SK-N-SH (cell line): ENCODE measurements at regions not wholly inside any gene's neighbourhood (a gene's known extent, or its start where the extent isn't known, plus 50 kb on each side); places are given as distances from the start of the nearest gene placed in this dataset.

Experiments
- CTCF ChIA-PET: fragments of 300-600, 350-600 bp; formaldehyde crosslinking; extraction: SDS; loops from one replicate; lab custom pipeline; 2021; lab: Yijun Ruan, JAX
- POLR2A ChIA-PET: fragments of 350-600 bp; sonication (Branson Sonifier 250); formaldehyde crosslinking; extraction: SDS; loops from one replicate; lab custom pipeline; 2020; ENCODE audit warnings: antibody characterized with exemption, inconsistent platforms; lab: Yijun Ruan, JAX
- DNase-seq: peaks from one replicate; pipeline ENCODE4 v3.0.0; 2012
- H2AFZ ChIP-seq: fragments of 200-600 bp; sonication (generic); 2 replicates; pipeline ENCODE4 v1.8.1; 2016; ENCODE audit warnings: antibody characterized with exemption, mild to moderate bottlenecking, low read depth
- H3F3A ChIP-seq: fragments of 200-600 bp; sonication (generic); replicated peaks from 2 replicates; pipeline ENCODE3; 2016; ENCODE audit warnings: antibody characterized with exemption, mild to moderate bottlenecking; ENCODE audit not compliant: insufficient read depth
- H3K27ac ChIP-seq, 2 experiments: fragments of 200-500 bp in 1 of 2; fragments of 200-600 bp in 1 of 2; sonication (Bioruptor generic) in 1 of 2; sonication (generic), shearing (Covaris generic) in 1 of 2; 2 replicates each; pipeline versions ENCODE4 v1.5.1 to v1.6.1; 2014 to 2016; ENCODE audit warnings: low read depth in 2 of 2, inconsistent platforms in 1 of 2, low read length in 1 of 2, mild to moderate bottlenecking in 1 of 2, mixed read lengths in 1 of 2
- H3K27me3 ChIP-seq: fragments of 200-600 bp; sonication (generic), shearing (Covaris generic); 2 replicates; pipeline ENCODE4 v1.6.1; 2016; ENCODE audit warnings: mixed run types; ENCODE audit not compliant: insufficient read depth
- H3K36me3 ChIP-seq, 2 experiments: fragments of 200-500 bp in 1 of 2; fragments of 200-600 bp in 1 of 2; sonication (Bioruptor generic) in 1 of 2; sonication (generic) in 1 of 2; replicated peaks in 1 of 2; 2 replicates each; pipeline versions ENCODE3 to v1.5.1; 2014 to 2016; ENCODE audit warnings: low read length in 1 of 2, mild to moderate bottlenecking in 1 of 2; ENCODE audit not compliant: insufficient read depth in 2 of 2, control insufficient read depth in 1 of 2
- H3K4me1 ChIP-seq, 2 experiments: fragments of 200-500 bp in 1 of 2; fragments of 200-600 bp in 1 of 2; sonication (Bioruptor generic) in 1 of 2; sonication (generic), shearing (Covaris generic) in 1 of 2; 2 replicates each; pipeline versions ENCODE4 v1.5.1 to v1.6.1; 2014 to 2016; ENCODE audit warnings: low read depth in 1 of 2, low read length in 1 of 2, mixed run types in 1 of 2; ENCODE audit not compliant: insufficient read depth in 2 of 2, control insufficient read depth in 1 of 2
- H3K4me2 ChIP-seq: fragments of 200-600 bp; sonication (generic), shearing (Covaris generic); 2 replicates; pipeline ENCODE4 v1.6.1; 2017; ENCODE audit warnings: mixed run types
- H3K4me3 ChIP-seq, 2 experiments: fragments of 200-500 bp in 1 of 2; fragments of 200-600 bp in 1 of 2; sonication (Bioruptor generic) in 1 of 2; sonication (generic), shearing (Covaris generic) in 1 of 2; 2 replicates each; pipeline versions ENCODE4 v1.5.1 to v1.8.1; 2014 to 2016; ENCODE audit warnings: low read depth in 2 of 2, inconsistent platforms in 1 of 2, low read length in 1 of 2, mild to moderate bottlenecking in 1 of 2, mixed read lengths in 1 of 2, moderate library complexity in 1 of 2
- H3K79me2 ChIP-seq: fragments of 200-600 bp; sonication (generic); 2 replicates; pipeline ENCODE4 v1.8.1; 2017; ENCODE audit warnings: mild to moderate bottlenecking; ENCODE audit not compliant: insufficient read depth
- H3K9ac ChIP-seq: fragments of 200-600 bp; sonication (generic); 2 replicates; pipeline ENCODE4 v1.6.1; 2017; ENCODE audit warnings: mixed run types
- H3K9me2 ChIP-seq: fragments of 200-600 bp; sonication (generic); 2 replicates; pipeline ENCODE4 v1.6.1; 2017; ENCODE audit warnings: mixed run types
- H3K9me3 ChIP-seq: fragments of 200-600 bp; sonication (generic); 2 replicates; pipeline ENCODE4 v1.6.1; 2017; ENCODE audit warnings: mixed run types, mild to moderate bottlenecking, moderate library complexity
- H4K20me1 ChIP-seq: fragments of 200-600 bp; sonication (generic); 2 replicates; pipeline ENCODE4 v1.6.1; 2017; ENCODE audit warnings: mild to moderate bottlenecking, mixed run types; ENCODE audit not compliant: insufficient read depth
- CHD2 ChIP-seq: fragments of 150-350 bp; IDR thresholded peaks from 2 replicates; pipeline ENCODE4 v1.6.1; 2018; ENCODE audit warnings: low read length; ENCODE audit not compliant: partially characterized antibody
- CTCF ChIP-seq: fragments of 200-600 bp; sonication (generic); IDR thresholded peaks from 2 replicates; pipeline ENCODE4 v1.6.1; 2017; ENCODE audit warnings: antibody characterized with exemption, mild to moderate bottlenecking, moderate library complexity
- ELF1 ChIP-seq: IDR thresholded peaks from 2 replicates; pipeline ENCODE4 v1.4.0; 2012
- EZH2phosphoT487 ChIP-seq: fragments of 200-600 bp; sonication (generic); IDR thresholded peaks from 2 replicates; pipeline ENCODE4 v1.6.1; 2017; ENCODE audit warnings: low read depth, mixed run types, mild to moderate bottlenecking, antibody characterized with exemption, moderate library complexity, borderline replicate concordance
- FOSL2 ChIP-seq: IDR thresholded peaks from 2 replicates; pipeline ENCODE4 v1.4.0; 2012; ENCODE audit warnings: low read depth, mild to moderate bottlenecking, moderate library complexity, borderline replicate concordance
- GATA2 ChIP-seq: sonication (generic); formaldehyde crosslinking; IDR thresholded peaks from 2 replicates; pipeline ENCODE4 v1.5.0; 2020; ENCODE audit warnings: mild to moderate bottlenecking, missing genetic modification reagents
- JUND ChIP-seq: IDR thresholded peaks from 2 replicates; pipeline ENCODE4 v1.4.0; 2012
- MEF2A ChIP-seq: IDR thresholded peaks from 2 replicates; pipeline ENCODE4 v1.4.0; 2012; ENCODE audit warnings: low read depth, borderline replicate concordance
- MXI1 ChIP-seq: IDR thresholded peaks from 2 replicates; pipeline ENCODE4 v1.6.1; 2012; ENCODE audit warnings: mild to moderate bottlenecking, low read depth, low read length, improper control_type of control experiment
- PBX3 ChIP-seq: IDR thresholded peaks from 2 replicates; pipeline ENCODE4; 2012
- RCOR1 ChIP-seq: fragments of 150-350 bp; IDR thresholded peaks from 2 replicates; pipeline ENCODE4 v1.6.1; 2017; ENCODE audit warnings: antibody characterized with exemption, low read length
- RFX5 ChIP-seq: IDR thresholded peaks from 2 replicates; pipeline ENCODE4 v1.6.1; 2012; ENCODE audit warnings: mild to moderate bottlenecking, improper control_type of control experiment, low read length
- SIN3A ChIP-seq: IDR thresholded peaks from 2 replicates; pipeline ENCODE4 v1.6.1; 2012; ENCODE audit warnings: low read depth, mild to moderate bottlenecking, low read length, moderate library complexity, borderline replicate concordance
- ZBTB33 ChIP-seq: IDR thresholded peaks from 2 replicates; pipeline ENCODE4 v1.4.0; 2012; ENCODE audit warnings: low read depth, borderline replicate concordance
- WGBS: methylation state at CpG from one replicate; pipeline ENCODE4 v1.1.6; 2017; ENCODE audit warnings: low lambda C conversion rate; 5-methylcytosine and 5-hydroxymethylcytosine counted together
- TF ChIP-seq, protein P1 (sequence below): fragments of 150-350 bp; IDR thresholded peaks from 2 replicates; pipeline ENCODE4 v1.6.1; 2017; ENCODE audit warnings: antibody characterized with exemption, low read length, low read depth, borderline replicate concordance
- TF ChIP-seq, protein P2 (sequence below): fragments of 150-350 bp; IDR thresholded peaks from 2 replicates; pipeline ENCODE4 v1.6.1; 2016; ENCODE audit warnings: mild to moderate bottlenecking, low read depth, low read length
- TF ChIP-seq, protein P3 (sequence below): IDR thresholded peaks from 2 replicates; pipeline ENCODE4 v1.6.1; 2012; ENCODE audit warnings: mild to moderate bottlenecking, low read depth, low read length, moderate library complexity

DNA sequence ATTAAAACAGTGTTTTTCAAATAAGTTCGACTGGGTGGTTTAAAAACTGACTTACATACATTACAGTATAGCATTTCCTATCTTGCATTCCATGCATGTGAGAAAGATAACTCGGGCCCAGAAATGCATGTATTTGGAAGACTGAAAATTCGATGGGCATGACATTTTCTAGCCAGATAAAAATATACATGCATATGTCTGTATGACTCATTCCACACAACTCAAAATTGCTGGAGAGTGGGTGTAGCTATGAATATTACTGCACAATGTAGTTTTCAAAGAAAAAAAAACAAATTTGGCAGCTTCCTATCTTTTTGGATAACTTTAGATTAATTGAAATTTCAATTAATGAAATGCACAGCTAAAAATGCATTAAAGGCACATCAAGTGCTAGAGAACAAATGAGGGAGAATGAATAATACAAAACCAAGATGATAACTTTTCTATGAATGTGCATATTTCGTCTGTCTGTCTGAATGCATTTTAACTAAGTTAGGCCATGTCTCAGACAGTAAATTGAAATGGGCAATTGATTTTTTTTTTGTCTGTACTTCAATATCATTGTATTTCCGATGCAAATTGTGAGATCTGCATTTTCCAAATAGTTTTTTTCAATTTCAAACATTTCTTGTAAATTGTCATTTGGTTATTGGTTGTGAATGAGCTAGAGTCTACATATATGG, 54.5 kb upstream of the GABRA2 start:
- Histone ChIP-seq H3K27ac (no peak overlapping the region), H2AFZ (no peak overlapping the region), H4K20me1 (no peaks in the 10 kb centered on the region), H3K4me1 (no peaks in the 10 kb centered on the region), H3K79me2 (no peaks in the 10 kb centered on the region), H3K27me3 (no peaks in the 10 kb centered on the region), H3K9me2 (no peaks in the 10 kb centered on the region), H3F3A (no peaks in the 10 kb centered on the region), H3K36me3 (no peaks in the 10 kb centered on the region), H3K4me2 (no peak overlapping the region), H3K9ac (no peak overlapping the region), H3K4me3 (no peak overlapping the region), H3K9me3 (no peaks in the 10 kb centered on the region)
- ChIA-PET POLR2A (no interaction called here), CTCF (no interaction called here)
- 2% methylated on average over 5 of the region's 5 CpGs for WGBS
- no peak for DNase-seq
- TF ChIP-seq SIN3A, result no peak
- TF ChIP-seq RFX5, result no peak
- no peak for TF ChIP-seq ELF1
- no peak for TF ChIP-seq MXI1
- TF ChIP-seq, protein P1, sequence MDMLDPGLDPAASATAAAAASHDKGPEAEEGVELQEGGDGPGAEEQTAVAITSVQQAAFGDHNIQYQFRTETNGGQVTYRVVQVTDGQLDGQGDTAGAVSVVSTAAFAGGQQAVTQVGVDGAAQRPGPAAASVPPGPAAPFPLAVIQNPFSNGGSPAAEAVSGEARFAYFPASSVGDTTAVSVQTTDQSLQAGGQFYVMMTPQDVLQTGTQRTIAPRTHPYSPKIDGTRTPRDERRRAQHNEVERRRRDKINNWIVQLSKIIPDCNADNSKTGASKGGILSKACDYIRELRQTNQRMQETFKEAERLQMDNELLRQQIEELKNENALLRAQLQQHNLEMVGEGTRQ, result no peak
- TF ChIP-seq ZBTB33, result no peak
- TF ChIP-seq, protein P2, sequence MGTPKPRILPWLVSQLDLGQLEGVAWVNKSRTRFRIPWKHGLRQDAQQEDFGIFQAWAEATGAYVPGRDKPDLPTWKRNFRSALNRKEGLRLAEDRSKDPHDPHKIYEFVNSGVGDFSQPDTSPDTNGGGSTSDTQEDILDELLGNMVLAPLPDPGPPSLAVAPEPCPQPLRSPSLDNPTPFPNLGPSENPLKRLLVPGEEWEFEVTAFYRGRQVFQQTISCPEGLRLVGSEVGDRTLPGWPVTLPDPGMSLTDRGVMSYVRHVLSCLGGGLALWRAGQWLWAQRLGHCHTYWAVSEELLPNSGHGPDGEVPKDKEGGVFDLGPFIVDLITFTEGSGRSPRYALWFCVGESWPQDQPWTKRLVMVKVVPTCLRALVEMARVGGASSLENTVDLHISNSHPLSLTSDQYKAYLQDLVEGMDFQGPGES, result no peak

DNA sequence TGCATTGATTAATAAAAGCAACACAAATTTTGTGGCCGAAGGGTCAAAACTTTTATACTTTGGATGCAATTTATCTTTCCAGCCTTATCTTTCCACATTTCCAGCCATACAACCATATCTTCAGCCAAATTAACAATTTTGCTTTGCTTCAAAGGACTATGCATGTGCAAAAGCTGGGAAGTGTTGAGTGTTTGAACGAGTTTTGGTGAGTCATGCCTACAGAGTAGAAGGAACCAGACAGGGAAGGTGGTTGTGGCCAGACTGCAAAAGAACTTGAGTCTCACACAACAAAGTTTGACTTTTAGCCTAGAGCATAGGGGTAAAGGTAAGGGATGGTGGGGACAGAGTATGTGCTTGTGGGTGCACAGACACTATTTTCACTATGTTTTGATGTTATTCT, 53.0 kb upstream of the GABRA2 start:
- no peak overlapping the region for H3K9ac ChIP-seq
- ChIA-PET POLR2A (no interaction called here), CTCF (no interaction called here)
- 9% methylated on average over 2 of the region's 2 CpGs for WGBS
- no peaks in the 10 kb centered on the region for H3K4me1 ChIP-seq
- no peak for DNase-seq
- H3K4me2 ChIP-seq, result no peak overlapping the region
- no peaks in the 10 kb centered on the region for H3K9me2 ChIP-seq
- no peak overlapping the region for H3K27ac ChIP-seq
- H3F3A ChIP-seq, result no peaks in the 10 kb centered on the region
- no peaks in the 10 kb centered on the region for H3K36me3 ChIP-seq
- no peaks in the 10 kb centered on the region for H4K20me1 ChIP-seq
- H3K79me2 ChIP-seq, result no peaks in the 10 kb centered on the region
- no peak overlapping the region for H3K4me3 ChIP-seq
- no peaks in the 10 kb centered on the region for H3K9me3 ChIP-seq
- no peaks in the 10 kb centered on the region for H3K27me3 ChIP-seq
- H2AFZ ChIP-seq, result no peak overlapping the region
- TF ChIP-seq GATA2 (CRISPR knock-in tag), result no peak
- TF ChIP-seq, protein P3, sequence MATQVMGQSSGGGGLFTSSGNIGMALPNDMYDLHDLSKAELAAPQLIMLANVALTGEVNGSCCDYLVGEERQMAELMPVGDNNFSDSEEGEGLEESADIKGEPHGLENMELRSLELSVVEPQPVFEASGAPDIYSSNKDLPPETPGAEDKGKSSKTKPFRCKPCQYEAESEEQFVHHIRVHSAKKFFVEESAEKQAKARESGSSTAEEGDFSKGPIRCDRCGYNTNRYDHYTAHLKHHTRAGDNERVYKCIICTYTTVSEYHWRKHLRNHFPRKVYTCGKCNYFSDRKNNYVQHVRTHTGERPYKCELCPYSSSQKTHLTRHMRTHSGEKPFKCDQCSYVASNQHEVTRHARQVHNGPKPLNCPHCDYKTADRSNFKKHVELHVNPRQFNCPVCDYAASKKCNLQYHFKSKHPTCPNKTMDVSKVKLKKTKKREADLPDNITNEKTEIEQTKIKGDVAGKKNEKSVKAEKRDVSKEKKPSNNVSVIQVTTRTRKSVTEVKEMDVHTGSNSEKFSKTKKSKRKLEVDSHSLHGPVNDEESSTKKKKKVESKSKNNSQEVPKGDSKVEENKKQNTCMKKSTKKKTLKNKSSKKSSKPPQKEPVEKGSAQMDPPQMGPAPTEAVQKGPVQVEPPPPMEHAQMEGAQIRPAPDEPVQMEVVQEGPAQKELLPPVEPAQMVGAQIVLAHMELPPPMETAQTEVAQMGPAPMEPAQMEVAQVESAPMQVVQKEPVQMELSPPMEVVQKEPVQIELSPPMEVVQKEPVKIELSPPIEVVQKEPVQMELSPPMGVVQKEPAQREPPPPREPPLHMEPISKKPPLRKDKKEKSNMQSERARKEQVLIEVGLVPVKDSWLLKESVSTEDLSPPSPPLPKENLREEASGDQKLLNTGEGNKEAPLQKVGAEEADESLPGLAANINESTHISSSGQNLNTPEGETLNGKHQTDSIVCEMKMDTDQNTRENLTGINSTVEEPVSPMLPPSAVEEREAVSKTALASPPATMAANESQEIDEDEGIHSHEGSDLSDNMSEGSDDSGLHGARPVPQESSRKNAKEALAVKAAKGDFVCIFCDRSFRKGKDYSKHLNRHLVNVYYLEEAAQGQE, result no peak
- TF ChIP-seq FOSL2, result no peak
- TF ChIP-seq JUND, result no peak
- TF ChIP-seq CTCF, result no peak
- TF ChIP-seq PBX3, result no peak
- no peak for TF ChIP-seq RCOR1
- no peak for TF ChIP-seq EZH2phosphoT487
- no peak for TF ChIP-seq CHD2
- no peak for TF ChIP-seq MEF2A
